HG03095 (cell line): ENCODE measurements at regions not wholly inside any gene's neighbourhood (a gene's known extent, or its start where the extent isn't known, plus 50 kb on each side); places are given as distances from the start of the nearest gene placed in this dataset.
"Not testable (repeated sequence)": the region's sequence is repeated elsewhere in the genome, so short reads cannot be mapped to it uniquely, and the experiment has no call there.

Source experiments
- ATAC-seq: cut with Tn5 transposase; IDR thresholded peaks from one replicate; pipeline ENCODE4 v1.9.1; 2021; ENCODE audit warnings: moderate library complexity; ENCODE audit not compliant: unreplicated experiment

DNA sequence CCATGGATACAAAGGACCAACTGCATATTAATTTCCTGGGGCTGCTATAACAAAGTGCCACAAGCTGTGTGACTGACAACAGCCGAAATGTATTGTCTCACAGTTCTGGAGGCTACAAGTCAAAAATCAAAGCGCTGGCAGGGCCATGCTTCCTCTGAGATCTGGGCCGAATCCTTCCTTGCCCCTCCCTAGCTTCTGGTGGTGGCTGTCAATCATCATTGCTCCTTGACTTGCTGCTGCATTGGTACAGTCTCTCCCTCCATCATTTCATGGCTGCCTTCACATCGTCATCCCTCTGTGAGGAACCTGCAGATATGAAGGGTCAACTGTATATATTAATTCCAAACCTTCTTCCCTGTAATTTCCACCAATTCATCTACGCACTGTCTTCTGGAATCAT lies 118.3 kb downstream of the EXOC5 start:
- no peak for ATAC-seq

DNA sequence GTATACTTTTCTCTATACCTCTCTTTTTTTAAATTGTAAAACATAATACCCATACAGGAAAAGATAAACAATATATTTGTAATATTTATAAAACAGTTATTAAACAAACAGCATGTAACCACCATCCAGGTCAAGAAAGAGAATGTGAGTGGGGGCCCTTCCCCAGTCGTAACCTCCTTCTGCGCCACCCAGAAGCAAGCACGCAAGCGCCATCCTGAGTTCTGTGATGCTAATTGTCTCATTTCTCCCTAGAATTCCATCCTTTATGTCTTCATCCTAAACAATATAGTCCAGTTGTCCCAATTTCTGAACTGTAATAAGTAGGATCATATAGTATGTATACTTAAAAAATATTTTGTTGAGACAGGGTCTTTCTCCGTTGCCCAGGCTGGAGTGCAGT lies 129.5 kb downstream of the EXOC5 start:
- no peak for ATAC-seq

DNA sequence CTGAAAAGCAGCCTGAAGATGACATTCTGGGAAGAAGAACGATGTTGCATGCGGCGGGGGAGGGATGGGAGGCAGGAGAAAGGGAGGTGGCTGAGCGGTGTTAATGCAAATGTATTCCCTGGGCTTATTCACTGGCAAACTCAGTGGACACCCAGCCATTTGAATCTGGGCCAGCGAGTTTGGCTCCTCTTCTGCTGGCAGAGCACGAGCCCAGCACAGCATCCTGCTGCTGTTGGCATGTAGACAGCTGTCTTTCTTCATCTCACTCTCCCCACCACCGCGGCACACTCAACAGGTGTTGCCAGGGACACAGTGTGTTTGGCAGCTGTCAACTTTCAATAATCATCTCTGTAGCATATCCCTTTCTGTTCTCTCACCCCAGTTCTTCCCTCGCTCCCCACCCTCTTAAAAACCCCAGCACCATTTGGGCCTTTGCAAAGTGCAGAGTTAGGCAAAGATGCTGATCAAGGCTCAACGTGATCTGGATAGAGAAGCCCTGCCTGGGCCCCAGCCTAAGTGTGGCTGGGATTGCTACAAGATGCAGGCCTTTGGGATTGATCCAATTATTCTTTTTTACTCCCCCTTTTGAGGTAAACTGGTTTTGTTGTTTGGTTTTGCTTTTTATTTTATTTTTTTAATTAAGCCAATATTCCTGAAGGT lies 131.9 kb downstream of the EXOC5 start:
- no peak for ATAC-seq

DNA sequence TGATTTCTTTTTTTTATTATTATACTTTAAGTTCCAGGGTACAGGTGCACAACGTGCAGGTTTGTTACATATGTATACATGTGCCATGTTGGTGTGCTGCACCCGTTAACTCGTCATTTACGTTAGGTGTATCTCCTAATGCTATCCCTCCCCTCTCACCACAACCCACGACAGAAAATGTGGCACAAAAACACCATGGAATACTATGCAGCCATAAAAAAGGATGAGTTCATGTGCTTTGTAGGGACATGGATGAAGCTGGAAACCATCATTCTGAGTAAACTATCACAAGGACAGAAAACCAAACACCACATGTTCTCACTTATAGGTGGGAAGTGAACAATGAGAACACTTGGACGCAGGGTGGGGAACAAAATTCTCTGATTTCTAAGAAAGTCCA lies 140.9 kb downstream of the EXOC5 start:
- ATAC-seq, result not testable (repeated sequence)

DNA sequence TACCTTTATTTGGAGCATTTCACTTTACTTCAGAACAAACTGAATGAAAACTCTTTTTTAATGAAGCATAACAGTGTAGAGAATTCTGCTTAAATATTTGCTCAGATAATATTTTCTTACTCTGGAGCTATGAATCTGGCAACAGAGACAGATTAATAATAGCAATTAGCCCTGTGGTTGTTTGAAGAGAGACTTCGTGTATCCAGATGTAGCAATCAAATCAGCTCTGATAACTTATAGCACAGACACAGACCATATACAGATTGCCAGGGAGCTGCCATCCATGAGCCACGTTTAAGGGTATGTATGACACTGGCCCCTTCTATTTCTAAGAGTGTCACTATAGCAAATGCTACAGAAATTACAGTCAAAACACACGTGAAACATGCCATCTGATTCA lies 146.6 kb downstream of the EXOC5 start:
- ATAC-seq, result no peak

DNA sequence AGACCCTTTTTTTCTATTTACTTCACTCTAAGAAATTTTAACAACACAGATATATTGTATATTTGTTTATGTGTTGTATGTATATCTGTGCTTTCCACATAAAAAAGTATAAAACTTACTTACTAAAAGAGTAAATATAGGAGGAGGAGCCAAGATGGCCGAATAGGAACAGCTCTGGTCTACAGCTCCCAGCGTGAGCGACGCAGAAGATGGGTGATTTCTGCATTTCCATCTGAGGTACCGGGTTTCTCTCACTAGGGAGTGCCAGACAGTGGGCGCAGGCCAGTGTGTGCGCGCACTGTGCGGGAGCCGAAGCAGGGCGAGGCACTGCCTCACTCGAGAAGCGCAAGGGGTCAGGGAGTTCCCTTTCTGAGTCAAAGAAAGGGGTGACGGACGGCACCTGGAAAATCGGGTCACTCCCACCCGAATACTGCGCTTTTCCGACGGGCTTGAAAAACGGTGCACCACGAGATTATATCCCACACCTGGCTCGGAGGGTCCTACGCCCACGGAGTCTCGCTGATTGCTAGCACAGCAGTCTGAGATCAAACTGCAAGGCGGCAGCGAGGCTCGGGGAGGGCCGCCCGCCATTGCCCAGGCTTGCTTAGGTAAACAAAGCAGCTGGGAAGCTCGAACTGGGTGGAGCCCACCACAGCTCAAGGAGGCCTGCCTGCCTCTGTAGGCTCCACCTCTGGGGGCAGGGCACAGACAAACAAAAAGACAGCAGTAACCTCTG lies 156.5 kb downstream of the EXOC5 start:
- ATAC-seq, result not testable (repeated sequence)

DNA sequence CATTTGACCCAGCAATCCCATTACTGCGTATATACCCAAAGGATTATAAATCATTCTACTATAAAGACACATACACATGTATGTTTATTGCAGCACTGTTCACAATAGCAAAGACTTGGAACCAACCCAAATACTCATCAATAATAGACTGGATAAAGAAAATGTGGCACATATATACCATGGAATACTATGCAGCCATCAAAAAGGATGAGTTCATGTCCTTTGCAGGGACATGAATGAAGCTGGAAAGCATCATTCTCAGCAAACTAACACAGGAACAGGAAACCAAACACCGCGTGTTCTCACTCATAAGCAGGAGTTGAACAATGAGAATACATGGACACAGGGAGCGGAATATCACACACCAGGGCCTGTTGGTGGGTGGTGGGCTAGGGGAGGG lies 158.3 kb downstream of the EXOC5 start:
- not testable (repeated sequence) for ATAC-seq

DNA sequence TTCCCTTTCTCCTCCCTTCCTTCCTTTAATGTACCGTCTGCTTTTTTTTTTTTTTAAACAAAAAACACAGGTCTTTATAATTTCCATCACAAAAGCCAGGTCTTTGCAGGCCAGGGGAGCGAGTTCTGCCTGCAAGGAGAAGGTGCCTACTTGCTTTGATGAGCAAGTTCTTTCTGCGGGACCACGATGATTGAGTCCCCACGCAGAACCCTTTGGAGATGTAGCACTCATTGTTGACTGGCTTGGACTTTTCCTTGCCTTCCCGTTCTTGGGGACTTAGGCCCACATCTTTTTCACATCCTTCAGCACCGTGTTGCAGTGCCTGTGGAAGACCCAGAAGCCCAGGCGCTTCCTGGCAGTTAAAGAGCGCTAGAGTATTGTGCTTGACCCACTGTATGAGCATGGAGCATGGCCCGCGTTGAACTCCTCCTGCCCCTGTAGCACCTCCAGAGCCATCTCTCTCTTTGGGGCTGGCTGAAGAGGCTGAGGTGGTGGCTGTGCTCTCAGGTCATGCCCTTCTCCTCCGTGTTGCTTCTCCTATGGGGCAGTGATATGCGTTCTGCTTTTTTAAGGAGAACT lies 177.6 kb downstream of the EXOC5 start:
- no peak for ATAC-seq

DNA sequence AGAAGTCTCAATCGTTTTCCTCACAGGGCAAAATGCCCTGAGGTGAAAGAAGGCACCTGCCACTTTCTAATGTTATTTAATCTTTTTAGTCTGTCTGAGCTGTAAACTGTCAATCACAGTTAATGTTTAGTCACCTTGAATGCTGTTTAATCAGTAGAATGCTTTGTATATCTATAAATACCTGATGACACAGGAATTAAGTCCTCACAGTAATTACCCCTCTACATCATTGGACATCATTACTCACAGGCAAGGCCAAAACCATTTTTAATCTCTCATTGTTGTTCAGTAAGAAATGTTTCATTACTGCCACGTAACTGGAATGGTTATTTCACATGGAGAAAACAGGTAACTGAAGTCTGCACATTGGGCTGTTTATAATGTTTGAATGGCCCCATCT lies 178.8 kb downstream of the EXOC5 start:
- no peak for ATAC-seq

DNA sequence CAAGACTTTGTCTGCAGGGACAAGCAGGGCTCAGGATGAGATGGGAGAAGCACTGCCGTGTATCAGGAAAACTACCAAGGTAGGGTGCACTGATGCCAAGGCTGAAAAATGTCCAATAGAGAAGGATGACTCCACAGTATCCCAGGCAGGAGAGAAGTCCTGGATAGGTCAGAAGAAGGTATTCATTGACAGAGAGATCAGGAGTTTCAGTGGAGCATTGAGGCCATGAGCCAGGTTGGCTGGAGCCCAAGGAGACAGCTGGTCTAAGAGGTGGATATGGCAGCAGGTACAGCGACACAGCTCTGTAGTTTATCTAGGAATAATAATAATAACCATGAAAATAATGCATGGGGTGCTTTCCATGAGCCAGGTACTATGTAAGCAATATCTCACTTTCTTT lies 180.9 kb downstream of the EXOC5 start:
- ATAC-seq, result no peak

DNA sequence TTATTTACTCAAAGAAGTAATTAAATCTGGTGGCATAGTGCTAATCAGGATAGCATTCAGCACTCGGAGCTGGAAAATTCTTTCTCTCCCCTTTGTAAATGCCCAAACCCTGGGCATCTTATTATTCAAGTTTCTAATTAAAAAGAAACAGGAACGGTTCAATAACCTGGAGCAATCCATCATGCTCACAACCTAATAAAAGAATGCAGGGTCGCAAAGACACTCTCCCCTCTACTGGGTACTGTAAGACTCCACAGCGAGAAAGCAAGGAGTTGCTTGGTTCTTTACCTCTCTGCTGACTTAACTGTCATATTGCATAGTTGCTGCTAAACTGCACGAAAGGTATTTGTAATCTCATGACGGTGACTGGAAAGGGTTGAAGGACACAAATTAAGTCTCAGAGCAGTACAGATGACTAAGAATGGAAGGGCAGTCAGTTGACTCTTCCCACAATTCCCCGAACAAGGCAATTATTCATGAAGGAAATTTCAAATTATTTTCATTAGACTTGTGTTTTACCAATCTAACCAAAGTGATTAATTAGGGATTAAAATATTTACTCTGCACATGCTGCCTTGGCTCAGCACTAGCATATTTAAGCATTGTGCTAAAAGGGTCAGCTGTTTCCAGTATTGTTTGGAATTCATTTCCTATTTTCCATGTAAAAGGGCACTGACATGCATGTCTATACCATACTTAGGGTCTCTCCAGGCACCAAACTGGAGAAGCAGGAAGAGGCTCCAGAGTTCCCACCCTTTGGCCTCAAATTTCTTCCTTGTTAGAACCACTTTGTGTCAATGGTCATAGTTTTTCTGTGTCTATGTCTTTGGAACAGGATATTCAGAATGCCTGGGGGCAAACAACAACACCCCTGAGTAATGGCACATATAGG lies 182.2 kb downstream of the EXOC5 start:
- ATAC-seq, result no peak

DNA sequence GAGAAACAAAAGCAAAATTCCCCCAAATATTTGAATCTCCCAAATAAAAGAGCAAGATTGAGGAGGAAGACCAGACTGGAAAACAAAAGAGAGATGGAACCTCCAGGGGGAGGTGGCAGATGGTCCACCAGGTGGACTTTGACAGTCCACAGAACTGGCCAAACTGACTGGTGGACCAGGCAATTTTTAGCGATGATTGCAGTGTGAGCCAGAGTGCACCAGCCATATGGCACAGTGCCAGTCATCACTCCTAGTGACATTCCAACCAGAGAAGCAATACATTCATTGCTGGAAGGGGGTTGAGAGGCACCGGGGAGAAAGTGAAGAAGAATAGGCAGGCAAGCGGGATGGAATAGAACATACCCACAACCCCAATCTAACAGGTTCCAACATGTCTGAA lies 182.9 kb downstream of the EXOC5 start:
- ATAC-seq, result no peak

DNA sequence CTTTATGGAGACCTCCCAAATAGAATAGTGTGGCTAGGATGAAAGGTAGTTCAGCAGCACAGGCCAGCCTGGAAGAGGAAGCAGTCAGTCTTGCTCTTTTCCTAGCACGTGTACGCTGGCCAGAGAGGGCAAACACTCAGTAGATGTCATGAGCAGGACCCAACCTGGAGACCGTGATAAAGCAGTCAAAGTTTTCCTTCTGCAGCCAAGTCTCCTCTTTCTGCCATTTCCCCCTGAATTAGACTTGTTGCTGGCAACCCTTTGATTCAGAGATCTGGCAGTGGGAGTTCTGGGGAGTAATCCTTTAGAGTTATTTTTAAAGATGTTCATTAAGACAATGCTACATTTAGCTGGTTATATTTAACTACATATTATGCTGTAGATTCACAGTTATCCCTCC lies 183.7 kb downstream of the EXOC5 start:
- ATAC-seq, result no peak

DNA sequence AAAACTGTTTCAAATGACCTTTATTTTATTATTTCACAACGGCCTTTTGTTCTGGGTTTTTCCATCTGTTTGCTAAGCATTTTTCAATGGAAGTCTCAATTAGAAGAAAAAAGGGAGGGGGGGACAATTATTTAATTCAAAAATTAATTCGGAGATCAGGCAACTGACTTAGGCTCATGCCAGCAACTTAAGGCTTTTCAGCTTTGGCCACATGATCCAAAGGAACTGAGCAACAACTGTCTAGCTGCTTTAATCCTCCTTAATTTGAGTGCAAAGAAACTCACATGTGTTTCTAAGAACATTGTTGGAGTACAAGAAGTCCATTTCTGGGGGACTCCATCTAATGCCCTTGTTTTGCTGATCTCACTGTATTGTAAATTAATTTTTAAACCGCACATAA lies 188.0 kb downstream of the EXOC5 start:
- no peak for ATAC-seq

DNA sequence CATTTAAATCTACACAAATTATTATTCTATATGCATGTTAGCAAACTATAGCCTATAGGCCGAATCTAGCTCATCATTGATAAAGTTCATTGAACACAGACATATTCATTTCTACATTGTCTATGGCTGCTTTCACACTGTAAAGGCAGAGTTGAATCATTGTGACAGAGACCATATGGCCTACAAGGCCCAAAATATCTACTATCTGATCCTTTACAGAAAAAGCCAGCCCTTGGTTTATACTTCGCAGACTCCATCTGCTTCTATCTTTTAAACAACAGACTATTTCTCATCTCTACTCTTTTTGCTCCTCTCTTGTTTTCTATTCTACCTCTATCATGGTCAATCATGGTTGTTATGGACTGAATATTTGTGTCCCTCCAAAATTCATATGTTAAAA lies 190.7 kb downstream of the EXOC5 start:
- ATAC-seq, result no peak

DNA sequence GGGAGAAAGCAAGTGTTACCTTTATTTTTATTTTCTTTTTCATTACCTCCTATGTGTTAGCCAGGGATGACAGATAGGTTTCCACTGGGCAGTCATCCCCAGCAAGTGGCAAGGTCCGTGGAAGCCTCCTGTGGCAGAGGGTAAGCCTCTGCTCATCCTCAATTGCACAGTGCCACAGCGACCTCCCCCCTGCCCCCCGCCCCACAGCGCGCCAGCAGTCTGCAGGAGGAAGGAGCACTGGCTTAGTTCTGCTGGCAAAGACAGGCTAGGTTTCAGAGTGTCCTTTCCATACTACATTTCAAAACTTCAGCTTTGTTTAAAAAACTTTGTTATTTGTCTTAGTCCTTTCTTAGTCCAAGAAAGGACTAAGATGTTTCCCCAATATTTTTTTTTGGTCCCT lies 194.7 kb downstream of the EXOC5 start:
- no peak for ATAC-seq

DNA sequence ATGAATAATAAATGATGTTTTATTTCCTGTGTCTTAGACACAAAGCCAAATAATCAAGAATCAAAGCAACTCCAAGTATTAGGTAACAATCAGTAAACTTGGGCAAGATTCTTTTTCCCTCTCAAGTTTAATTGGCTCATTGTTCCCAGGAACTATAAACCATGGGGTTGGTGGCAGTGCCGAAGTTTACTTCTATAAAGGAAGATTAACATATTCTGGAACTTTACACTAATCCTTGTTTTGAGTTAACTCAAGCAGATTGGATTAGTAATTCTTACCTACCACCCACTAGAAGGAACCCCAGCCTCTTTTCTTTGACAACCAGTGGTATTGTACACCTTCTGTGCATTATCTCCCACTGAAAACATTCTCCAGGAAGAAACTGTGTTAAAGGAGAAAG lies 197.1 kb downstream of the EXOC5 start:
- no peak for ATAC-seq

DNA sequence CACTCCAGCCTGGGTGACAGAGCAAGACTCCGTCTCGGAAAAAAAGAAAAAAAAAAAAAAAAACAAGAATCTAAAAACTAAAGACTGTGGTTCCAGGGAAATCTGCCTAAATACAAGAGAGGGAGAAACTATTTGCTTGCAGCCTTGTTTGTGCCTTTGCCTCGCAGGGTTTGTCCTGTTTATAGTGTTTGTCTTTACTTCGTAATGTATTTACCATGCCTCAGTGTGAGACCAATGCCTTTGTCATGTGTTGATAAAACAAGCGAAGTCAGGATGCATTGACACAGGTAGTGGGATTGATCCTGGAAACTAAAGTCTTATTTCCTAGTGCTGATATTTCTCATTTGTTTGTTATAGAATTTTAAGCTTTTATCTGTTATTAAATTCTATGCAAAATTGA lies 199.0 kb downstream of the EXOC5 start:
- ATAC-seq, result no peak

DNA sequence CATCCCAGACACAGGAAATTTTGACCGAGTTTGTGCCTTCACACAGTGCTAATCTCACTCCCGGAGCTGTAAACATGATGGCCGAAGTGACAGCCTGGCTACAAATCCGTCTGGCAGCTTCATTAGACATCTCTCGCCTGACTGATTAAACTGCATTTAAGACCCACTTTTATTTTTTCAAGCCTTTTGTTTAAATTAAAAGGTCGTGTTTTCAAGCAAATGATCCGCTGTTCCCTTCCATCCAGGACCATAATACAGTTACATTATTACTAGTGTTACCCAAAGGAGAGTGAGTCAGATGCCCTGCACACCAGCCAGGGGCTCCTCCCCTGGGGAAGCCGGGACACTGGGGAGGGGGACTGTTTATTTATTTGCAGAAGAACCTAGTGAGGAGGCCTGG lies 200.2 kb downstream of the EXOC5 start:
- no peak for ATAC-seq

DNA sequence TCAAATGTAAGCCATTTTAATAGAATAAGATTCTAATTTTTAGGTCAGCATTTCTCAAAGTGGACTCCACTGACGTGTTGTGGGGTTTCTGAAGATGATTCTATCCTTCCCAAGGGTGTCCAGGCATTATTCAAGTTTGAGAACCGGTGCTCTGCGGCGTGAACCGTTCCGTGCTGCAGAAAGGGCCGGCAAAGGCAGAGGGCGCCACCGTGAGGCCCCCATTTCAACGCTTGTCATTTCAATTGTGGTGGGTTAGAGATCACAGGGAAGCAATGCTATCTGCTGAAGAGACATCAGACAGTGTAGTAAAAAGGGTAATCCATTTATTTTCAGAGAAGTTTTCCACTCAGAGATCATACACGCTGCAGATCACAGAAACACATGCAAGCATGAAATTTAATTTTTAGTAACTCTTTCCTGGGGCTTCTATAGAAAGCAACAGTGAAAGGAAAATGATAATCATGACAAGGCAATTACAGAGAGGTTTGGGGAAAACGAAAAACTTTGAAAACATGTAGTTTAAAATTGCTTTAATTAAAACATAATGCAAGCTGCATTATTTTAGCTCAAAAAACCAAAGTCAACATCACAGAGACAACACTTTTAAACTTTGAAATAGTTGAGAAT lies 201.7 kb downstream of the EXOC5 start:
- ATAC-seq, result no peak

DNA sequence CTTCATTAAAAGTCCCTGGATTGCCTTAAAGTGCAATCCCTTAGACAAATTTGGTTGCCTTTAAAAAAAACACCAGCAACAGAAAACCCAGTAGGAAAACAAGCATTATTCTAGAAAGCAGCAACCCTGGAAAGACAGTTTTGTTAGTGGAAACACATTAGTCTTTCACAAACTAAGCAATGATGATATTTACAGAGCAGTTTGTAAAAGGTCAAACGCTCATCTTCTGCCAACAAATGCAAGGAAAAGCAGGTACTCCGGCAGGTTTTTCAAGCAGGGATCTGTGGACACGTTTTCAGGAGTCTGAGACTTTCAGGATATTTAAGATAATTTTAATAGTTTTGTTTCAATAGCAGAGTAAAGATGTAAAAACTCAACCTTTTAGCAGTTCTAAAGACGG lies 202.2 kb downstream of the EXOC5 start:
- no peak for ATAC-seq
